SK-N-MC (cell line): ENCODE measurements at regions not wholly inside any gene's neighbourhood (a gene's known extent, or its start where the extent isn't known, plus 50 kb on each side); places are given as distances from the start of the nearest gene placed in this dataset.

Source experiments
- DNase-seq: peaks from one replicate; pipeline ENCODE4 v3.0.0-alpha.2; 2011; ENCODE audit warnings: low read depth, low spot score
- H3K27ac ChIP-seq: fragments of 200-600 bp; sonication (generic); 2 replicates; pipeline ENCODE4 v1.5.1; 2016; ENCODE audit warnings: mixed run types
- H3K36me3 ChIP-seq: fragments of 200-600 bp; sonication (generic); 2 replicates; pipeline ENCODE4 v1.6.1; 2017; ENCODE audit warnings: antibody characterized with exemption, low read length, mixed read lengths; ENCODE audit not compliant: insufficient read depth
- H3K4me3 ChIP-seq: fragments of 200-600 bp; sonication (generic); 2 replicates; pipeline ENCODE4 v1.5.1; 2016
- H3K9ac ChIP-seq: fragments of 200-600 bp; sonication (generic); 2 replicates; pipeline ENCODE4 v1.8.0; 2017; ENCODE audit warnings: mixed run types, mixed read lengths; ENCODE audit not compliant: insufficient read length
- H3K9me3 ChIP-seq: fragments of 200-600 bp; sonication (generic); 2 replicates; pipeline ENCODE4 v1.6.1; 2017; ENCODE audit warnings: low read depth, mild to moderate bottlenecking, antibody characterized with exemption, low read length, moderate library complexity, mixed read lengths
- EZH2 ChIP-seq: fragments of 200-600 bp; sonication (generic); IDR thresholded peaks from one replicate; pipeline ENCODE4 v1.6.1; 2017; ENCODE audit warnings: antibody characterized with exemption
- FOXP2 ChIP-seq: optimal IDR thresholded peaks from 2 replicates; pipeline ENCODE3; 2011; ENCODE audit warnings: mild to moderate bottlenecking, moderate library complexity; ENCODE audit not compliant: insufficient read depth; ENCODE audit errors: extremely low read length, control extremely low read depth
- POLR2AphosphoS5 ChIP-seq: IDR thresholded peaks from 2 replicates; pipeline ENCODE4 v1.6.1; 2012; ENCODE audit warnings: mild to moderate bottlenecking, low read depth, low read length, borderline replicate concordance

DNA sequence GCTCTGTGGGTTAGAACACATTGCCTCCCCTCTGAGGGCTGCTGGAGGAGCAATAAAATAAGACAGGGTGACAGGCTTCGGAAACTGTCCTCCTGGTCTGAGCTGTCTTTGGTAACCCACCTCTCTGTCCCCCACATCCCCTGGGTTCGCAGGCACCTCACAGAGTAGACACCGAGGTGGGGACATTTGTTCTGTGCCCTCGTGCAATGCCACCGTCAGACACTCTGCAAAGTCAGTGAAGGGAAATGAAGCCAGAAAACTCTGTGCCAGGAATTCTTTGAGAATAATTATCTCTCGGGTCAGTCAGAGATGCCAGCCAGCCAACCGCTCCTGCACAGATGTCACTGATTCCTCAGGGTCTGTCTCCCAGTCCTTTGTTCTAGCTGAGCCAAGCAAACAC lies 493.6 kb downstream of the FOXO1 start:
- Histone ChIP-seq H3K9ac (no peak overlapping the region), H3K36me3 (no peaks in the 10 kb centered on the region), H3K27ac (no peak overlapping the region), H3K9me3 (no peaks in the 10 kb centered on the region), H3K4me3 (no peak overlapping the region)
- TF ChIP-seq POLR2AphosphoS5 (no peak), FOXP2 (no peak)
- no peak for DNase-seq

- Histone ChIP-seq H3K27ac (no peak overlapping the region), H3K4me3 (no peak overlapping the region), H3K36me3 (no peaks in the 10 kb centered on the region), H3K9ac (no peak overlapping the region), H3K9me3 (no peaks in the 10 kb centered on the region)
- TF ChIP-seq EZH2 (no peak), FOXP2 (no peak), POLR2AphosphoS5 (no peak)
- no peak for DNase-seq
Measured at GRCh38 chr13:40175639-40176038, 490.8 kb downstream of the FOXO1 start.

DNA sequence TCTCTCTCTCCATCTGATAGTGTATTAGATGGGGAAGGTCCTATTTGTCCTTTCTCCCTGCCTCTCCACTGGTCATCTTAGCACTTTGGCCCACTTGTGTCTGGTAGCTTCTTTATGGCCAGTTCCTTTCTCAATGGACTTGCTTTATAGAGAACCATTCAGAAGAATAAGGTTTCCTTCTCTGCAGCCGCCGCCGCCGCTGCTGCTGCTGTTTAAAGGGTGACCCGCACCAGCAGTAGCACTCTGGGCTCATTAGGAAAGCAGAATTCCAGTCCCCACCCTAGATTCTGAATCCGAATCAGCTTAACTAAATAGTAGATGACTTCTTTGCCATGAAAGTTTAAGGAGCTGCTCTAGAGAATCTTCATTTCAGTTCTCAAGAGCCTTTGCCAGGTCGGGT lies 490.2 kb downstream of the FOXO1 start:
- no peak for TF ChIP-seq FOXP2
- no peak for TF ChIP-seq POLR2AphosphoS5
- TF ChIP-seq EZH2, result no peak
- H3K27ac ChIP-seq, result no peak overlapping the region
- H3K9ac ChIP-seq, result no peak overlapping the region
- H3K9me3 ChIP-seq, result no peaks in the 10 kb centered on the region
- no peaks in the 10 kb centered on the region for H3K36me3 ChIP-seq
- DNase-seq, result no peak
- no peak overlapping the region for H3K4me3 ChIP-seq

DNA sequence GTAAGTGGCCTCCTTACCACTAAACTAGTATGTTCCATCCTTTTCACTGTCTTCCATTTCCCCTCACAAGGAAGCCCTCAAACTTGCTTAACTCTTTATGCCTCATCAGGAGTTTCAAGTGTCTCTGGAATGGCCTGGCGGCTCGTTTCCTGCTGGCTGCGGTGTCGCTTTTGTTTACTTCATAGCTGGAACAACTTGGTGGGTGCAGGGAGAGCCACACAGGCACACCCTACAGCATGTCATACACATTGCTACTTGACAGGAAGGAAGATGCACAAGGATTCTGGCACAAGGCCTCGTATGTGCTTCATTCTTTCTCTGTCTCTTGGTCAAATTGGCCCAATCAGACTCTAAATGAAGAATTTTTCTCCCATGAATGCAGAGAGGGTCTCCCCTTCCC lies 488.3 kb downstream of the FOXO1 start:
- H3K9ac ChIP-seq, result no peak overlapping the region
- H3K9me3 ChIP-seq, result no peaks in the 10 kb centered on the region
- no peak overlapping the region for H3K4me3 ChIP-seq
- no peak for TF ChIP-seq POLR2AphosphoS5
- no peak for TF ChIP-seq EZH2
- no peak for TF ChIP-seq FOXP2
- H3K27ac ChIP-seq, result no peak overlapping the region
- H3K36me3 ChIP-seq, result no peaks in the 10 kb centered on the region
- DNase-seq, result no peak

DNA sequence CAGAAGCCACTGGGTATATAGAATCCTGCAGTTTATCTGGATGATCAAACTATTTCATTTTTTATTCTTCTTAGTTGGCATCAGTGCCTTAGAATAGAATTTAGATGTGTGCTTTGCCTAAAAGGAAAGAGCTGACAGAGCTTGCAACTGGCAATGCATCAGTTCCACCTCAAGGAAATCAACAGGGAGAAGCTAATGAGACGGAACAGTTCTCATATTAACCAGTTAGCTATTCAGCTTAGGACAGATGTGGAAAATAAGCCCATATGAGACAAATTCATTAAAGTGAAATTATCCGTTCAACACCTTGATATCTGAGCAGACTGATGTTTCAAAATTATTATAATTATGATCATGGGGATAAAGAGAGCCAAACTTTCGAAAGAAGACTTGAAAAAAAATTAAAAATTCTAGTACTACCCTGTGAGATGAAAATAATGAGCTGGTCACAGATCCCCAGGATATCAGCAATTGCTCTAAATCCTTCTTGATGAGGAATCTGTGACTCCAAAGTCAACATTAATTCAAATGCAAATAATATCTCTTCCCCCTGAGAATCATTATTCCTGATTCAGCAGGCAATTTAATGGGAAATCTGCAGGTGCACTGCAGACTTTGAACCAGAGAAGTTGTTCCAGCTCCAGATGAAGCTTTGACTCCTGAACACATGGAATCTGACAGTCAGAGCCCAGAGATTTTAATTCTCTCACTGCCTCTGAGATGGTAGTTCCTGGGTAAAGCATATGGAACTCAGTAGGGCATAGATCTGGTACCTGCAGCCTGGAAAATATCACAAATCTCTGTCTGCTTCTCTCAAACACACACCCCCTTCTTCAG lies 486.8 kb downstream of the FOXO1 start:
- Histone ChIP-seq H3K9me3 (no peaks in the 10 kb centered on the region), H3K27ac (no peak overlapping the region), H3K9ac (no peak overlapping the region), H3K4me3 (no peak overlapping the region), H3K36me3 (no peaks in the 10 kb centered on the region)
- TF ChIP-seq POLR2AphosphoS5, result no peak
- TF ChIP-seq EZH2, result no peak
- TF ChIP-seq FOXP2, result no peak
- no peak for DNase-seq

GRCh38 chr13:40180776-40181175 lies 485.7 kb downstream of the FOXO1 start:
- Histone ChIP-seq H3K36me3 (no peaks in the 10 kb centered on the region), H3K9me3 (no peaks in the 10 kb centered on the region), H3K4me3 (no peak overlapping the region), H3K27ac (no peak overlapping the region), H3K9ac (no peak overlapping the region)
- no peak for DNase-seq
- TF ChIP-seq FOXP2, result no peak
- TF ChIP-seq EZH2, result no peak
- TF ChIP-seq POLR2AphosphoS5, result no peak

DNA sequence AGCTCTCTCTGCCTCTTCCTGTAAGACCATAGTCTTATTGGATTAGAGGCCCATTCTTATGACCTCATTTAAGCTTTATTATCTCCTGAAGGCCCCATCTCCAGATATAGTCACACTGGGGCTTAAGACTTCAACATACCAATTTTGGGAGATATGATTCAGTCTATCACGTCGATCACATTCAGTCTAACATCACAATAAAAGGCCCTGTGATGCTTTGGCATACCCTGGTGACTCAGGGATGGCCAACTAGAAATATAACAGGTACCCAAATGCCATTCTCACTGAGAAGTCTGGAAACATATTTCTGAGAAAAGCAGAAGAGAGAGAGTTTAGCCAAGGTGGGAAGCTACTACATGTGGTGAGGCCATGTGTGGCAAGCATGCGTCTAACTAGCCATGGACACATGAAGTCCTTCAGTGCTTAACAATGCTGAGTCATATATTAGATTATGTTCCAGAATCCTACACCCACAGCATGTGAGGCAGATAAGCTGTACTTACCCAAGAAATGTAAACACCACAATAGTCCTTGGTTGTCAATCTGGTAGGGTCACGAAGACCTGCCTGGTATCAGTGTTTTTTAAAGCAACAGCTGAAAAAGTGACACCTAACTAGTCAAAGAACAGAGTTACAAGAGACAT lies 485.1 kb downstream of the FOXO1 start:
- no peaks in the 10 kb centered on the region for H3K9me3 ChIP-seq
- H3K36me3 ChIP-seq, result no peaks in the 10 kb centered on the region
- DNase-seq, result no peak
- H3K4me3 ChIP-seq, result no peak overlapping the region
- H3K9ac ChIP-seq, result no peak overlapping the region
- no peak overlapping the region for H3K27ac ChIP-seq
- TF ChIP-seq FOXP2 (no peak), EZH2 (no peak), POLR2AphosphoS5 (no peak)

DNA sequence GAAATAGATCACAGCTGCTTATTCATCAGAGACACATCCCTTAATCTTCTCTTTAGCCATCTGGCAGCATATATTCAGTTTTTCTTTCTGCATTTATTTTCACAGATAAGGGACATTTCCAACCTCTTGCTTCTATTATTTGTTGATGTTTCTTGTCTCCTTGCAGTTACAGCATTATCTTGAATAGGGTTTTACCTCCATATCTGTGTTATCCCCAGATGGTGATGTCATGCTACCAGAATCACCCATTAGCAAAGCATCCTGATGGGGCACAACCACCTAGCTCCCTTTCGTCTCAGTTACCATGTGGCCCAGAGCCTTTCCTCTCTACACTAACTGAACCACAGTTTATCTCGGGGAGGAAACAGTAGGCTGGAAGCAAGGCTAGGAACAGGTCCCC lies 483.9 kb downstream of the FOXO1 start:
- no peak for TF ChIP-seq EZH2
- no peak for TF ChIP-seq FOXP2
- no peak for TF ChIP-seq POLR2AphosphoS5
- H3K9ac ChIP-seq, result no peak overlapping the region
- DNase-seq, result no peak
- H3K9me3 ChIP-seq, result no peaks in the 10 kb centered on the region
- no peaks in the 10 kb centered on the region for H3K36me3 ChIP-seq
- H3K4me3 ChIP-seq, result no peak overlapping the region
- no peak overlapping the region for H3K27ac ChIP-seq

DNA sequence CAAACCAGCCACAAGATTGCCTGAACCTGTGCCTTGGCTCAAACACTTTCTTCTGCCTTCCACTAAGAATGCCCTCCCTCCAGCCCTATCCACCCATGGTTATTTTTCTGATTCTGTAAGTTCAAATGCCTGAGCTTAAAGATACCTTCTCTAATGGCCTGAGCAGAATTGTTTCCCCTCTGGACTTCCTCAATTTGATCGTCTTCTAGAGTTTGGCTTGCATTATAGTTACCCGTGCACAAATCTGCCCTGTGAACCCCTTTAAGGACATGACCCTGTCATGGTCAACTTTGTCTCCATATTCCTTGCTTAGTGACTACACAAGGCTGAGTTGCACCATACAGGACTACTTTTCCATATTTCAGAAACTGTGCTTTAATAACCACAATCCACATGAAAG lies 481.0 kb downstream of the FOXO1 start:
- Histone ChIP-seq H3K9ac (no peak overlapping the region), H3K36me3 (no peaks in the 10 kb centered on the region), H3K4me3 (no peak overlapping the region), H3K9me3 (no peaks in the 10 kb centered on the region), H3K27ac (no peak overlapping the region)
- TF ChIP-seq POLR2AphosphoS5 (no peak), FOXP2 (no peak), EZH2 (no peak)
- DNase-seq, result no peak
